Ovary (tissue), 3 donors: ENCODE measurements at regions not wholly inside any gene's neighbourhood (a gene's known extent, or its start where the extent isn't known, plus 50 kb on each side); places are given as distances from the start of the nearest gene placed in this dataset.

Source experiments
- EP300 ChIP-seq: sonication (generic); formaldehyde crosslinking; IDR thresholded peaks from one replicate; pipeline ENCODE4 v1.6.1; 2017; ENCODE audit warnings: antibody characterized with exemption
- POLR2A ChIP-seq: fragments of 450-650 bp; IDR thresholded peaks from one replicate; pipeline ENCODE4 v1.6.1; 2017; ENCODE audit warnings: antibody characterized with exemption, mild to moderate bottlenecking, moderate library complexity
- TF ChIP-seq, protein P1 (sequence below), 3 donors: fragments of 450-650 bp in 2 of 3; fragments of 200-600 bp in 1 of 3; IDR thresholded peaks; one replicate each; pipeline versions ENCODE4 v1.5.1 to v1.8.0; 2016 to 2022; ENCODE audit warnings: antibody characterized with exemption in 3 of 3, mild to moderate bottlenecking in 1 of 3
- donor health status: DM: no; HTN: no; CAD: no.

DNA sequence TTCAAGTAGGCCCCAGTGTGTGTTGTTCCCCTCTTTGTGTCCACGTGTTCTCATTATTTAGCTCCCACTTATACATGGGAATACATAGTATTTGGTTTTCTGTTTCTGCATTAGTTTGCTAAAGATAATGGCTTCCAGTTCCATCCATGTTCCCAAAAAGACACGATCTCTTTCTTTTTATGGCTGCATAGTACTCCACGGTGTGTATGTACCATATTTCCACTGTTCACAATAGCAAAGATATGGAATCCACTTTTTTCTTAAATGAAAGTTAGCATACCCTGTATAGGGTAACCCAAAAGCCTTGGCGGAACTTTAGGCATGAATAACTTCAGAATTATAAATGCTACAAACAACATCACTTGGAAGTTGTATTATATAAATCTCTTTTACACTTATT, 83.4 kb upstream of the NDUFV2 start:
- TF ChIP-seq, protein P1, sequence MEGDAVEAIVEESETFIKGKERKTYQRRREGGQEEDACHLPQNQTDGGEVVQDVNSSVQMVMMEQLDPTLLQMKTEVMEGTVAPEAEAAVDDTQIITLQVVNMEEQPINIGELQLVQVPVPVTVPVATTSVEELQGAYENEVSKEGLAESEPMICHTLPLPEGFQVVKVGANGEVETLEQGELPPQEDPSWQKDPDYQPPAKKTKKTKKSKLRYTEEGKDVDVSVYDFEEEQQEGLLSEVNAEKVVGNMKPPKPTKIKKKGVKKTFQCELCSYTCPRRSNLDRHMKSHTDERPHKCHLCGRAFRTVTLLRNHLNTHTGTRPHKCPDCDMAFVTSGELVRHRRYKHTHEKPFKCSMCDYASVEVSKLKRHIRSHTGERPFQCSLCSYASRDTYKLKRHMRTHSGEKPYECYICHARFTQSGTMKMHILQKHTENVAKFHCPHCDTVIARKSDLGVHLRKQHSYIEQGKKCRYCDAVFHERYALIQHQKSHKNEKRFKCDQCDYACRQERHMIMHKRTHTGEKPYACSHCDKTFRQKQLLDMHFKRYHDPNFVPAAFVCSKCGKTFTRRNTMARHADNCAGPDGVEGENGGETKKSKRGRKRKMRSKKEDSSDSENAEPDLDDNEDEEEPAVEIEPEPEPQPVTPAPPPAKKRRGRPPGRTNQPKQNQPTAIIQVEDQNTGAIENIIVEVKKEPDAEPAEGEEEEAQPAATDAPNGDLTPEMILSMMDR (IDR thresholded peaks at IDR 0.05), result no peak
- TF ChIP-seq POLR2A (no peak), EP300 (no peak)
